ENCODE measurements at regions not wholly inside any gene's neighbourhood (a gene's known extent, or its start where the extent isn't known, plus 50 kb on each side); places are given as distances from the start of the nearest gene placed in this dataset.

DNA sequence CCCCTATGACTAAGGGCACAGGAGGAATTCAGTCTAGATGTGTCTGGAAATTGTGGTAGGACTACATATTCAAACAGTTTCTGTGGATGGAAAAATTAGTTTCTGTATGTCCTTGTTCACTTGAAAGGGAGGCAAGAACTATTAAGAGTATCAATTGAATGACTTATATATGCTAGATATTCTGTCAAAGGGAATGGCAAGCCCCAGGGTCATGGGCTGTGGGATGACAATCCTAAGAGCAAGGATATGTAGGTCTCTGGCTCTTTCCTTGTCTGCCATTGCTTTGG, 383.5 kb upstream of the B3GALT2 start:
- Histone ChIP-seq H3K4me3 (replicated peaks in 1 of 2; ENCODE audit: low read depth in 1 of 2, low read length in 2 of 2) (no peak overlapping the region), H3K4me1 (ENCODE audit: control insufficient read depth in 1 of 2, insufficient read depth in 2 of 2, low read length in 2 of 2) (no peaks in the 10 kb centered on the region), H3K27me3 (ENCODE audit: insufficient read depth, low read length) (no peaks in the 10 kb centered on the region), H2AFZ (ENCODE audit: low read depth, low read length, poor library complexity, severe bottlenecking) (no peak overlapping the region), H3K79me2 (ENCODE audit: insufficient read depth, low read length) (no peaks in the 10 kb centered on the region), H3K9me3 (ENCODE audit: control insufficient read depth in 1 of 2, insufficient read depth in 1 of 2, low read depth in 1 of 2, low read length in 2 of 2) (no peaks in the 10 kb centered on the region), H3K27ac (ENCODE audit: low read depth, low read length) (no peak overlapping the region), H3K9ac (ENCODE audit: low read length) (no peak overlapping the region), H4K20me1 (ENCODE audit: insufficient read depth) (no peaks in the 10 kb centered on the region), H3K4me2 (ENCODE audit: low read length) (no peak overlapping the region), H3K9me2 (ENCODE audit: insufficient read depth) (no peaks in the 10 kb centered on the region), H3K36me3 (ENCODE audit: control insufficient read depth in 1 of 2, insufficient read depth in 2 of 2, low read length in 2 of 2) (no peaks in the 10 kb centered on the region)
- ATAC-seq = no peak
- TF ChIP-seq, protein P1, sequence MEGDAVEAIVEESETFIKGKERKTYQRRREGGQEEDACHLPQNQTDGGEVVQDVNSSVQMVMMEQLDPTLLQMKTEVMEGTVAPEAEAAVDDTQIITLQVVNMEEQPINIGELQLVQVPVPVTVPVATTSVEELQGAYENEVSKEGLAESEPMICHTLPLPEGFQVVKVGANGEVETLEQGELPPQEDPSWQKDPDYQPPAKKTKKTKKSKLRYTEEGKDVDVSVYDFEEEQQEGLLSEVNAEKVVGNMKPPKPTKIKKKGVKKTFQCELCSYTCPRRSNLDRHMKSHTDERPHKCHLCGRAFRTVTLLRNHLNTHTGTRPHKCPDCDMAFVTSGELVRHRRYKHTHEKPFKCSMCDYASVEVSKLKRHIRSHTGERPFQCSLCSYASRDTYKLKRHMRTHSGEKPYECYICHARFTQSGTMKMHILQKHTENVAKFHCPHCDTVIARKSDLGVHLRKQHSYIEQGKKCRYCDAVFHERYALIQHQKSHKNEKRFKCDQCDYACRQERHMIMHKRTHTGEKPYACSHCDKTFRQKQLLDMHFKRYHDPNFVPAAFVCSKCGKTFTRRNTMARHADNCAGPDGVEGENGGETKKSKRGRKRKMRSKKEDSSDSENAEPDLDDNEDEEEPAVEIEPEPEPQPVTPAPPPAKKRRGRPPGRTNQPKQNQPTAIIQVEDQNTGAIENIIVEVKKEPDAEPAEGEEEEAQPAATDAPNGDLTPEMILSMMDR (IDR thresholded peaks at IDR 0.05 in 2 of 3, conservative IDR thresholded peaks at IDR 0.05 in 1 of 3; ENCODE audit: borderline replicate concordance in 1 of 3, insufficient read depth in 1 of 3, low read depth in 2 of 3, low read length in 2 of 3) = no peak
- no peak for TF ChIP-seq FOSL1 (IDR thresholded peaks at IDR 0.05; ENCODE audit: low read depth)
- no peak for TF ChIP-seq CEBPB (IDR thresholded peaks at IDR 0.05; ENCODE audit: low read depth)
- TF ChIP-seq YY1 (IDR thresholded peaks at IDR 0.05; ENCODE audit: extremely low read depth, insufficient replicate concordance, low read depth, low read length) = no peak
- TF ChIP-seq RAD21 (IDR thresholded peaks at IDR 0.05; ENCODE audit: low read depth) = no peak
- TF ChIP-seq, protein P2, sequence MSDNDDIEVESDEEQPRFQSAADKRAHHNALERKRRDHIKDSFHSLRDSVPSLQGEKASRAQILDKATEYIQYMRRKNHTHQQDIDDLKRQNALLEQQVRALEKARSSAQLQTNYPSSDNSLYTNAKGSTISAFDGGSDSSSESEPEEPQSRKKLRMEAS (IDR thresholded peaks at IDR 0.05) = no peak
- TF ChIP-seq ELF1 (IDR thresholded peaks at IDR 0.05; ENCODE audit: borderline replicate concordance, low read depth) = no peak
- no TSS peak for BruUV-seq (replicated peaks)
- ChIA-PET POLR2A (no interaction called here), RAD21 (ENCODE audit: low non-redundant PET in 1 of 2, low total read pairs in 2 of 2, uncharacterized antibody in 2 of 2, unreplicated experiment in 2 of 2) (no interaction called here), CTCF (no interaction called here)
- no peak for DNase-seq (ENCODE audit: low read depth, low spot score)
- intact Hi-C loops (cut with micrococcal nuclease) = no loop called here

All from HCT116 (cell line).